ENCODE measurements at regions not wholly inside any gene's neighbourhood (a gene's known extent, or its start where the extent isn't known, plus 50 kb on each side); places are given as distances from the start of the nearest gene placed in this dataset.

DNA sequence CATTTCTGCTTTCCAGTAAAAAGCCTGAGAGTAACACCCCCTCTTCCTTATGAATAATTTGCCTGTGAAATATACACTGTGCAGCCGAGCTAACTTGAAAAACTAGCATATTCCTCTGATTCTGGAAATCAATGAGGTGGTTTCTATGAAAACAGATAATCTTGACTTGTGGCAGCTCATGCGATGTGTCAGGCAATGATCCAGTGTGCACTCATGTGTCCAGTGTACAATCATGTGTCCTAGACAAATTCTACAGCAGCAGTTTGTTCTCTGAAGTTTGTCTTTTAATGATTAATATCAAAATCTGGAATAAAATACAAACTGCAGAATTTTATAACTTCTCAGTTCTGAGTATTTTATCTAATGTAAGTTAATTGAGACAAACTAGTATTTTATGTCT lies 2213.9 kb upstream of the PCDH20 start:
- TF ChIP-seq EP300 (IDR thresholded peaks at IDR 0.05) = no peak
- no peak for TF ChIP-seq POLR2A (IDR thresholded peaks at IDR 0.05)
- TF ChIP-seq, protein P1, sequence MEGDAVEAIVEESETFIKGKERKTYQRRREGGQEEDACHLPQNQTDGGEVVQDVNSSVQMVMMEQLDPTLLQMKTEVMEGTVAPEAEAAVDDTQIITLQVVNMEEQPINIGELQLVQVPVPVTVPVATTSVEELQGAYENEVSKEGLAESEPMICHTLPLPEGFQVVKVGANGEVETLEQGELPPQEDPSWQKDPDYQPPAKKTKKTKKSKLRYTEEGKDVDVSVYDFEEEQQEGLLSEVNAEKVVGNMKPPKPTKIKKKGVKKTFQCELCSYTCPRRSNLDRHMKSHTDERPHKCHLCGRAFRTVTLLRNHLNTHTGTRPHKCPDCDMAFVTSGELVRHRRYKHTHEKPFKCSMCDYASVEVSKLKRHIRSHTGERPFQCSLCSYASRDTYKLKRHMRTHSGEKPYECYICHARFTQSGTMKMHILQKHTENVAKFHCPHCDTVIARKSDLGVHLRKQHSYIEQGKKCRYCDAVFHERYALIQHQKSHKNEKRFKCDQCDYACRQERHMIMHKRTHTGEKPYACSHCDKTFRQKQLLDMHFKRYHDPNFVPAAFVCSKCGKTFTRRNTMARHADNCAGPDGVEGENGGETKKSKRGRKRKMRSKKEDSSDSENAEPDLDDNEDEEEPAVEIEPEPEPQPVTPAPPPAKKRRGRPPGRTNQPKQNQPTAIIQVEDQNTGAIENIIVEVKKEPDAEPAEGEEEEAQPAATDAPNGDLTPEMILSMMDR (IDR thresholded peaks at IDR 0.05) = no peak
- 69 to 77% (median 76%) methylated on average over 2 of the region's 2 CpGs for WGBS, 3 donors
- Histone ChIP-seq H3K36me3 (no peaks in the 10 kb centered on the region), H3K27ac (no peak overlapping the region), H3K4me1 (ENCODE audit: insufficient read depth) (no peaks in the 10 kb centered on the region), H3K4me3 (no peak overlapping the region), H3K27me3 (no peaks in the 10 kb centered on the region), H3K9me3 (no peaks in the 10 kb centered on the region)
- DNase-seq = no peak
- intact Hi-C loops (cut with DNase I) = no loop called here

DNA sequence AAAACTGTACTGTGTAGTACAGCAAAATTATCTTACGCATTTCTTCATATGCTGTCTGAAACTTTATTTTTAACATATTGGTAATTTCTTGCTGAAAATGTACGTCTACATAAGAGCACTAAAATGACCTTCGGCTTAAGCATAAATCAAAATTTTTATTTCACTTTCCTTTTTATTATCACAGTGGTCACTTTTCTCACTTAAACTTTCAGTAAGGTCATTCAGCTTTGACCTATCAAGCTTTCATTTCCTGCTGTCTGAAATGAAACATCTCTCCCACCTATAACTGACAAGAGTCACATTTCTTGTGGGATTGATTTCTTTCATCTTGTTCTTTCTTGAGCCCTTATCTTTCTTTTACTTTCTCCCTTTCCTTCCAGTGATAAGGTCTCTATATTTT lies 2212.7 kb upstream of the PCDH20 start:
- no peak for DNase-seq
- Histone ChIP-seq H3K27ac (no peak overlapping the region), H3K9me3 (no peaks in the 10 kb centered on the region), H3K4me1 (ENCODE audit: insufficient read depth) (no peaks in the 10 kb centered on the region), H3K36me3 (no peaks in the 10 kb centered on the region), H3K4me3 (no peak overlapping the region), H3K27me3 (no peaks in the 10 kb centered on the region)
- TF ChIP-seq, protein P1 (IDR thresholded peaks at IDR 0.05) = no peak
- no peak for TF ChIP-seq POLR2A (IDR thresholded peaks at IDR 0.05)
- no peak for TF ChIP-seq EP300 (IDR thresholded peaks at IDR 0.05)
- 55 to 69% (median 63%) methylated on average over 3 of the region's 3 CpGs for WGBS, 3 donors
- intact Hi-C loops (cut with DNase I) = no loop called here

DNA sequence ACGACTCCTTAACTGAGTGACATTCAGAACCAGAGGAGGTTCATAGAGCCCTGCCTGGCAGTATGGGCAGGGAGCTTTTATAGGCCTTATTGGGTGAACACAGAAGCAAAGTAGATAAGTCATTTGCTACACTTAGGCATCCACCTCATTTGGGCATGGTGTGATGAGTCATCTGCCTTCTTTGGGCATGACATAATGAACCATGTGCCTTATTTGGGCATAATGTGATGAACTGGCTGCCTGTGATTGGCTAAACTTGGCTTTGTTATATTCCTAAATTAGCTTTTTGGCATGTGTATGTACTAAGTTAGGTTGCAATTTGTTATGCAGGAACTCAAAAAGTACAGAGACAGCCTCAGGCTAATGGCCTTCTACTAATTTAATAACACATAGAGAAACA lies 2210.2 kb upstream of the PCDH20 start:
- H3K36me3 ChIP-seq = no peaks in the 10 kb centered on the region
- TF ChIP-seq EP300 (IDR thresholded peaks at IDR 0.05) (no peak), POLR2A (IDR thresholded peaks at IDR 0.05) (no peak)
- TF ChIP-seq, protein P1 (IDR thresholded peaks at IDR 0.05) = no peak
- no peak overlapping the region for H3K4me3 ChIP-seq
- WGBS, 3 donors = 67 to 83% (median 81%) methylated on average over 1 of the region's 1 CpG
- no peaks in the 10 kb centered on the region for H3K9me3 ChIP-seq
- no peaks in the 10 kb centered on the region for H3K4me1 ChIP-seq (ENCODE audit: insufficient read depth)
- H3K27ac ChIP-seq = no peak overlapping the region
- no peaks in the 10 kb centered on the region for H3K27me3 ChIP-seq
- intact Hi-C loops (cut with DNase I) = no loop called here
- no peak for DNase-seq

DNA sequence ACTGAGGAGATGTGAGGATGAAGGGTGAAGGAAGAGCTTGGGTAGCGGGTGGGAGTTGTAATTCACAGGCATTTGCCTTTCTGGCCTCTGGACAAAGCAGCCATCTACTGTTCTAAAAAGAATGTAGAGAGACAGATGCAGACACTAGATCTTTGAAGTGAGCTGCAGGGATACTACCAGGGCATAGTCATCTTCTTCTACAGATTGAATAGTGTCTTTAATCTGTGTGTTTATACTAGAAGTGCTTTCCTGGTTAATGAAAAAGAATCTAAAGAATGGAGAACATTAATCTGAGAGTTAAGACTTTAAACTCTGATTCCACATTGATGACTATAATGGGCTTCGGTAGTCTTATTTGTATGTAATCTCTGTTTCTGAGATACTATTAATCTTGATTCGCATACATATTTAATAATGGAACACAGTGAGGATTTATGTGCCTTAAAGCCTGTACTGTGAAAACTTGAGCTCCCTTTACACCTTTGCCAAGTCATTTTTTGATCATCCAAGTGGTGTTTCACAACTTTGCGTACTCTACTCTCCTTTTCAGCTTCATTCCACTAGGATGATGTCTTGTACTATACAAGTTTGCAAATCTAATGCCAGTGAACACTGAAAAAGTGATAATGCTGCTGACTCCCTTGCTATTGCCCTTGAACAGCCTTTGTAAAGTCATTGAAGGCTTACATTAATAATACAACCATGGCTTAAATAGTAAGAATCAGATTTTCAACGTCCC lies 2199.4 kb upstream of the PCDH20 start:
- WGBS, 3 donors = 63 to 80% (median 67%) methylated on average over 5 of the region's 5 CpGs
- intact Hi-C loops (cut with DNase I) = no loop called here
- H3K4me1 ChIP-seq (ENCODE audit: insufficient read depth) = no peaks in the 10 kb centered on the region
- DNase-seq = no peak
- H3K36me3 ChIP-seq = no peaks in the 10 kb centered on the region
- no peaks in the 10 kb centered on the region for H3K9me3 ChIP-seq
- TF ChIP-seq POLR2A (IDR thresholded peaks at IDR 0.05) = no peak
- TF ChIP-seq EP300 (IDR thresholded peaks at IDR 0.05) = no peak
- TF ChIP-seq, protein P1 (IDR thresholded peaks at IDR 0.05) = no peak
- H3K4me3 ChIP-seq = no peak overlapping the region
- H3K27ac ChIP-seq = no peak overlapping the region
- H3K27me3 ChIP-seq = no peaks in the 10 kb centered on the region

Measured in ovary (tissue), 7 donors.